GM19324 (cell line): ENCODE measurements at regions not wholly inside any gene's neighbourhood (a gene's known extent, or its start where the extent isn't known, plus 50 kb on each side); places are given as distances from the start of the nearest gene placed in this dataset.
A peak's percentile ranks its signal among the peaks of the same experiment; 100 is the strongest.

ENCODE experiments used
- ATAC-seq: cut with Tn5 transposase; IDR thresholded peaks from one replicate; pipeline ENCODE4 v1.9.1; 2021; ENCODE audit warnings: mild to moderate bottlenecking, moderate library complexity; ENCODE audit not compliant: unreplicated experiment, low FRiP score

DNA sequence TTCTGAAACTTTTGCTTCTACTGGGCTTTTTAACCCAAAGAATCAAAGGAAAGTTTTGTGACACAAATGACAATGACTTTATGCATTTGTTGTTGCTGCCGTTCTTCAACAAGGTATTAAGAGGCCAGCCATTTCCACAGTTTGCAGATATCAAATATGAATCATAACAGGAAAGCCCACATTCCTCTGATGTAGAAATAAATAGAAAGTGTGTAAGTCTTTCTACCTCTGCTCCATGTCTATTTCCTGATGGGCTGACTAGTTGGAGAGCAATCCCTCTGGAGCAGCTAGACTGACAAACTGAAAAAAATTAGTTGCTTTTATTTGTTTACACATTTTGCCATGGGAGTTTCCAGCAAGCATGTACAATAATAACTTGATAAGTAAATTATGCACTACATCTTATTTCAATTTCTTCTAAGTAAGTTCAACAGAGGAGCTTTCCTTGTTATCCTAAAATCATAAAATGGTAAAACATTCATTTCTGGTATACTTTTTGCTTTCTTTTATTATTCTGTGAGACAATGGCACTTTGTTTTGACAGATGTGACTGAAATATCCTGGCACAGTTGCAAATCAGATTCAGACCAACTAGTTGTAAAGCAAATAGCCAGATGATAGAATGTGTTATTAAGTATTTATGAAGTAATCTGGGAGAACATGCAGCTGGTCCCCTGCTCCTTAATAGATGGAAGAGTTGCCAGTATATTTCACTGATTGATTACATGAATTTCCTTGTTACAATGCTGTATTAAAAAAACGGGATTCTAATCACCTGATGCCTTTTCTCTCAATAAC lies 266.7 kb downstream of the METTL4 start:
- ATAC-seq: no peak

DNA sequence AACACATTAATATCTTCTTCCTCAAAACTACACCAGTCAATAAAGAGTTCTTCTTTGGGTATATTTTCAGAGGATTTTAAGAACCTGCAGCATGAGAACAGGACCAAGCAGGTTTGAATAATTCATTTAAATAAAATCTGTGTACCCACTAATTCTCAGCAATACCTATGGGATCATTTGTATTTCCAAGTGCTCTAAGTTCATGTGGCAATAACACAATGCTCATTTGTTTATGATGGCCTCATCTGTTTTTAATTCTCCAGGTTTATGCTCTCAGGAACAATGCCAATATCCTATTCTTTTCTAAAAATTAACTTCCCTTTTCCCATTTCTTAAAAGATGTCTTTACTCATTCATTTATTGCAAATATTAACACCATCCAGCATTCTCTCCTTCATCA lies 264.7 kb downstream of the METTL4 start:
- ATAC-seq: no peak

DNA sequence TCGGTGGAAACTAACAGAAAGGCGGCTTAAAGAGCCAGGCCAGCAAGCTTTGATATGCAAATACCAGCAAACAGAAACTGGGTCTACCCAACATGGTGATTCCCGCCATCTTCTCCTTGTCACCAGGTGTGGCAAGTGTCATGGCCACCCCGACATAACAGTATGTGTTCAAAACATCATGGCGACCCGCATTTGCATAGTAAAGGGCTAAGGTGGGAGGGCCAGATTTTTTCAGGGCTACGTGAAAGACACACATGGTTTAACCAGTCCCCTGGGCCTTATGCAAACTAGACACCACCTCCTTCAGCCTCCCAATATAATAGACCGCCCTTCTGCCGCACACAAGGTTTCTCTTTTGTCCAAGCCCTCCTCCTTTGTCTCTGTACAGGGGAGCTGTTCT lies 260.4 kb downstream of the METTL4 start:
- no peak for ATAC-seq

DNA sequence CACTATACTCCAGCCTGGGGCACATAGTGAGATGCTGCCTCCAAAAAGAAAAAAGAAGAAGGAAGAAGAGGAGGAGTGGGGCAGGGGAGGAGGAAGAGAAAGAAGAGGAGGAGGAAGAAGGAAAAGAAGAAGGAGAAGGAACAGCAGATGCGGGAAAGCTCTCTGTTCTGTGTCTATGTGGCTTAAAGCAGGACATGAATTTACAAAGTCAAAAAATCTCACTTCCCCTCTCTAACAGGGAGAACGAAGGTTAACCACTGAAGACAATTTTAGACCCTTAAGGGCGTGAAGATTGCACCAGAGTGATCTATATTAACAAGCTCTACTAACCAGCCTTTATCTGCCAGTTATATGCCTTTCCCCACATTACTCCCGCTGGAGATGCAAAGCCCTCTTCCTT lies 258.9 kb downstream of the METTL4 start:
- ATAC-seq: peak; percentile 88

DNA sequence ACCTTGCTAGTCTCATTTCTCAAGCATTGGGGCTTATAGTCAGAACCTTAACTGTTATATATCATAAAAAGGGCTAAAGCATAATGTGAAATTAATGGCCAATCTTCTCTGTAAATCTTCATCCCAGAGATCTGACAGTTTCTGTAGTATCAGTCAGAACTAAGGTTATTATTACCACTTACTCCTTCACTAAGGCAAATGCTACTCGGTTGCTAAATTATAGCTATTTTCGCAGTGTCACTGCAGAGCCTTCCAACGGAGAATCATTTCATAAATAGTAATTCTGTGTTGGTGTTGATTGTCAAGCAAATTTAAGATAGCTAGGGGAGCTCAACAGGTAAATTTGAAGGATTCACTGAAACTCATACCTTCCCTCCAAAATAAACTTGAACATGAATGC lies 258.0 kb downstream of the METTL4 start:
- no peak for ATAC-seq

DNA sequence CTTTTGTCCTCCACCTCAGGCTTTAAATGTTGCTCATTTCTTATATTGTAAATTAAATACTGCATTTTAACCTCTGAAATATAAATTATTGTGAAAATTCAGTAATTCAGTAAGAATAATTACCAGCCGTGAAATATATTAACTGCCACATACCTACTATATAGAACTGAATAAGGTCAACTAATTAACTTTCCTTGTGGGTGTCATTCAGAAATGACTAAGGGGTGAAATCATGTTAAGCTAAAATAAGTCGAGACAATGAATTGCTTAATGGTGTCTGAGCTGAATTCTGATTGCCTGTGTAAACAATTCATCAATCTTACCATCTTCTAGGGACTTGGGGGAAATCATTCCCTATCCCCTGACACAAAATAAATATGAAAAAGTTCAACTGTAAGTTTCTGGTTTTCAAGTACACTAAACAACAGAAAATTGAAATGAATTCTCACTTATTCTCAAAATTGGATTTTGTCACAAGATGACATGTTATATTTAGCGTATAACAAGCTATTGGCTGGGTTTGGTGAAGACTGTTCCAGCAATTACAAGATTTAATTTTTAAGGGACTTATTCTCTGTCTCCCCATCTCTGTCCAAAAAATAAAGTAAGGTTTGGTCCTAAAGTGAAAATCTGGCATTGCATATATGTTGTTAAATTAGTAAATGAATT lies 255.1 kb downstream of the METTL4 start:
- ATAC-seq: no peak

DNA sequence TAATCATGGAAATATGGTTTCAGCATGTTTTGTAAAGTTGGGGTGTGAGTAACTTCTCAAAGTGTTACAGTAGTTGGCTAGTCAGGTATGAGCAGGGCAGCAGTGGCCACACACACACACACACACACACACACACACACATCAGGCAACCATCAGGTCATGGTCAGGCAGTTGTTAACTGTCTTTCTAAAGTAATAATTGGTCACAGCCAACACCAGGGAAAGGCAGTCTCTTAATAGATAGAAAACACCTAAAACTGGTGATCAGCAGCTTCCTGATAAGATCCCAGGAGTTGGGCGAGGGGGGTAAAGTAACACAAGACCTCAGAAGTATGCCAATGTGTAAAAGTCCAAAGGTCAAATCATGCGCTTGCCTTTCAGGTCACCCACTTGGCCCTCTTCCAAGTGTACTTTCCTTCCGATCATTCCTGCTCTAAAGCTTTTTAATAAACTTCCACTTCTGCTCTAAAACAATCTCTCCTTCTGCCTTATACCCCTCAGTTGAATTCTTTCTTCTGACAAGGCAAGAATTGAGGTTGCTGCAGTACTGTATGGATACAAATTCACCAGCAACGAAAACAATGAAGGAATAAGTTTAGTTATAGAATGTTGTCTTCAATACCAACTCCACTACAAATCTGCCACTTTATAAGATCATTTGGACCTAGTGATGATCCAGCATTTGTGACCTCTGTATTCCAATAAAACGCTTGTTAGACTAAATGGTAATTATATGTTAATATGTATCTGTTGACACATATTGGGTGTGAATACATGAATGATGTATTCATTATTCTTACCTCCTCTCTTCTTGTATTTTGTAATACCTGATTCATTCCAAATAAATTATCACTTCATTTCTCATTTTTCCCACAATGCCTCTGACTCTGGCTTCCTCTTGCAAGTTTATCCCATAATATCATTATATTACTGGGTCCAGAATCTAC lies 254.3 kb downstream of the METTL4 start:
- ATAC-seq: no peak

DNA sequence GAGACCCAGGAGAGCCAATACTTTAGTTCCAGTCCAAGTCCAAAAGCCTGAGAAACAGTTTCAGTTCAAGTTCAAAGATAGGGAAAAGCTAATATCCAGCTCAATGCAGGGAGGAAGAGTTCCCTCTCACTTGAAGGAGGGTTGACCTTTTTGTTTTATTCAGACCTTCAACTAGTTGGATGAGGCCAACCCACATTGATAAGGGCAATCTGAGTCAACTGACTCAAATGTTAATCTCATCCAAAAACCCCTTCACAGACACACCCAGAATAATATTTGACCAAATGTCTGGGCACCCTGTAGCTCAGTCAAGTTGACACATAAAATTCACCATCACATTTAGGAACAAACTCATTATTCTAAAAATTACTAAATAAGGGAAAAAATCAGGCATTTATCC lies 246.8 kb downstream of the METTL4 start:
- ATAC-seq: no peak

DNA sequence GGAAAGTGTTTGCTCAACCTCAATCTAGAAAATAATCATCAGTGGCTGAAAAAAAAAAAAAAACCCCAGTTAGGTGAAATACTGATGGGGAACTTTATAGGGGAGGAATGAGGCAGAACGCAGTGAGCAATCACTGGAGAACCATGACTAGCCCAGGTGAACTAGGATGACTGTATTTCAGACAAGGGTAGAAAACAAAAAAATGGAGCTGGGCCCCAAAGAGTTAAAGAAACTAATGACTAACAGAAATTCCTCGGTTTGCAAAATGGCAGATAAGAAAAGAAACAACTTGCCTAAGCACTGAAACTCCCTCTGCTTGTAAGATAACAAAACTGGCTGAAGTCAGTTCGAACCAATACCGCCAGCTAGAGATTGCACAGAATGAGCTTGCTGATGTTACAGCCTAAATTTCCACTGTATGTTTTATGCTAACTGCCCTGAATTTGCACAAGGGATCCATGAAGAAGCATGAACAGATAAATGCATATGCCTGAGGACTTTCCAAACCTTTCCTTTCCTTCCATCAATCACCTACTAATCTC lies 245.9 kb downstream of the METTL4 start:
- ATAC-seq: no peak

DNA sequence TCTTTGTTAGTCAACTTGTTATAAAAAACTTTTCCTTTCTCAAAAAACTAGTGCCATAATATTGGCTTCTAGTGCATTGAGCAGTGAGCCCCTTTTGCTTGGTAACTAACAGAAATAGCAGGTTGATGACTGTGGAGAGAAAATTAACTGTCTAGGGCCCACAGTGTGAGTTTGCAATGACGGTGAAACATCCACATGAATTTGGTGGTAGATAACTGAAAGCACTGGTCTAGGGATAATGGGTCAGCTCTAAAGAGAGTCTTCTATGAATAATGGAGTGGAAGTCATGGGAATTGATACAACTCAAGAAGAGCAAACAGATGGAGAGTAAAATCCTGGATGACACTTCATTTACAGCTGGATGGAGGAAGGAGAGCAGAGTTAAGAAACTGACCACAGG lies 245.4 kb downstream of the METTL4 start:
- ATAC-seq: no peak

DNA sequence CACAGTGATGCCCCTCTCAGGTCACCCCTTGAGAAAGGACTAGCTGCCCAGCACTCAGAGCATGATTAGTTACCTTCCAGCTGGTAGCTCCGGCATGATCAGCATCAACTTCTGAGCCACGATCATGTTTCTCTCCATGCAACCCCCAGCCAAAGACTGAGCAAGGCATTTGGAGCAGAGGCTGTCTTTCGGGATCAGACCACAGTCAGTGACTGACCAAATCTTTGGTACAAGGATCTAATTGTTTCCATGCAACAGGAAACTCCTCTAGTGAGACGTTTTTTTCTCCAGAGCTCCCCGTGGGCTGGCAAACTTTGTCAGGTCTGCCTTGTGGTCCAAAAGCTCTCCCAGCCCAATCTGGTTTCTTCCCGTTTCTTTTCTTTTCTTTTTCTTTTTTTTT lies 244.3 kb downstream of the METTL4 start:
- no peak for ATAC-seq

DNA sequence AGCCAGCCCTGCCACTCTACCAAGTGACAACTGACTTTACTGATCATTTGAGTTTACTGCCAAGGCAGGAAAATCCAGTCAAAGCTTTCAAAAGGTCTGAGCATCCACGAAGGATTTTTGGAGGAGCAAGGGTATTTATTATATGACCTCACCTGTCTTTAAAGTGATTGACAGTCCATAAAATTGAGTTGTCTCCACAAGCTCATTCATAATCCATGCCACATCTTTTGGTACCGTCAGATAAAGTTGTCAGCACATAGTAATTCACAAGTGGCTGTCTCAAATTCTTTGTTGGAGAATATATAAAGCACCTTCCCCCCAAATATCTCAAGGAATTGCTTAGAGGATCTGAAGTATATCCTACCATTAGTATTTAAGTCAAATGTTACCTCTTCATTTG lies 240.5 kb downstream of the METTL4 start:
- ATAC-seq: no peak

DNA sequence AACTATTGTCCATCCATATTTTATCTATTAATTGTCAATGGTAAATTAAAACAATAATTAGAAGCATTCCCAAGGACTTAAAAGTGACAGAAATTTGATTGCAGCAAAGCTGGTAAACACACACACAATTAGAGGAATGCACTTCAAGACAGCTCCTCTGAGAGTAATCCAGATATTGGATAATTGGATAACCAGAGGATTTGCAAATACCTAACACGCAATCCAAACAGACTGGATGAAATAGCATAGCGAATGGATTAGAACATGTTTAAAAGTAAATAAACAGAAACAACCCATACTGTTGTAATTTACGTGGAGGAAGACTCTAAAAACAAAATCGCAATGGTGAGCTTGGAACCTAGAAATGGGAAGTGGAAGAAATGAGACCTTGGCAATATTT lies 239.8 kb downstream of the METTL4 start:
- no peak for ATAC-seq

DNA sequence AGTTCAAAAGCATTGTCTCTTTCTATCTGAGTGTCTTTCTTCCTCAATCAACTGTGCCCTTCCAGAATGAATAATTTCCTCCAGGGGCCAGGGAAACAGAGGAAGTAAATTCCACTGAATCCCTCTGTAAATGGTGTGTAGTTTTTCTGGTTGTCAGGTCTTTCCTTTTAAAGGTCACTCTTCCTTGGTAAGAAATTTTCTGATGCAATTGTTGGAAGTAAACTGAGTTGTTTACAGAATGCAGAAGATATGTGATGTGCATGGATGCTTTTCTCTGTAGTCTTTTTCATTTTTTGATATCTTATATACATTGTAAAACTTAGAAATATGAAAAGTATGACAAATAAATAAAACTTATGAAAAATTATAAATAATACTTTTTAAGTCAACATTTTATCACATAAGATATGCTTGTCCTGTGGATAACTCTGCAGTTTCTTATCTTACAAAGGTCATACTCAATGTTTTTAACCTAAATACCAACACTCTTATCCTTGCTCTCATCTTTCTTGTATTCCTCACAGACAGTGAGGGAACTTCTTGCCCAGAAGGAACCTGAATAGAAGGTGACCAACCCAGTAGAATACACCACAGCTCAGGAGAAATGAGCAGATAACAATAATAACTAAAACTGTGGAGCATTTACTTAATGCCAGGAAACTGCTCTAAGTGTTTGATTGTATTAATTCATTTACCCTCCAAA lies 234.5 kb downstream of the METTL4 start:
- ATAC-seq: no peak

DNA sequence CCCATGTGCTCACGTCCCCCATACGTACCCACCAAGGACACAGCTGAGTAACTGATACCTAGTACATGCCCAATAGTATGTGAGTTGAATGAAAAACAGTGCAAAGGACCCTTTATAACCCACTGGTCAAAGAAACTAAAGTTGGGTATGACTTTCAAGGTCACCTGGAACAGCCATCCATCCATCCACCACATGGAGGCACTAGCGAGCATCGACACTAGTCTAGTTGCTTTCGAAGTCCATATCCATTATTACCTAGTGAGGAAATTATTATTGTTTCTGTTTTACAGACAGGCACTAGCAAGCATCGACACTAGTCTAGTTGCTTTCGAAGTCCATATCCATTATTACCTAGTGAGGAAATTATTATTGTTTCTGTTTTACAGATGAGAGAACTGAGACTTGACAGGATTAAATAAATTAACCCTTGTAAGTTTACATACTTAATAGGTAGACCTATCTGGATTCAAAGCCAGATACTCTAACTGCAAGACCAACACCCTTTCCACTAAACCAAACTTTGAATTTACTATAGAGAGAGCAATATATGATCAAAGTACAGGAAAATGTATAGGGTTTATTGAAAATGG lies 233.7 kb downstream of the METTL4 start:
- ATAC-seq: peak; percentile 84

DNA sequence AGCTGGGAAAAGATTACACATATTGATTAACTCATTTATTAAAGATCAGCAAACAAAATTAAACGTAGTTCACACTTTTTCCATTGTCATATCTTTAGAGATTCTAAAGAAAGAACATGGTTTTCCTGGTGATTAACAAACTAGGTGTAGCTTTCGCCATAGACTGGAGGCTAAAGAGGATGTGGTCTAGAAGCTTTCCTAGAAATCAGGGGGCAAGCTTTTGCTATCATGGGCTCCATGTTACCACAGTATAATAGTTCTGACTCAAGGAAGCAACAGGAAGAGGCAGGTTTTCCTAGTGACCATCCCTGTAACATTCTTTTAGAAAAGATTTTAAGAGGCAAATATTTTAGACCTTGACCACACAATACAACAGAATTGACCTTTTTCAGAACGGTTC lies 232.7 kb downstream of the METTL4 start:
- no peak for ATAC-seq

DNA sequence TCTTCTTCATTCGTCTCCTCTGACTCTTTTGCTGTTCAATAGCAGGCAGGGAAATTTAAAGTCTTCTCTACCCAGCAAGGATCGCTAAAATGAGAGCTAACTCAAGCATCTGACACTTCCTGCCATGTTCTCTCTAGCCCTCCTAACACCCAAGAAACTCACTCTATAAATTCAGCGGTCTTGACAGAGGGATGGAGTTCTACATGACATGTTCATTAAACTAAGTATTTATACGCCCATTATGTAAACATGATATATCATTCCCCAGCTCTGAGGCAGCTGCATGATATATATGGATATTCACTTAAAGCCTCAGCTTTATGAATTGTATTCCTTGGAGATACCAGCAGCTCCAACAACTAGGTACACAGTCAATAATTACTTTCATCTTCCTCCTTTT lies 231.0 kb downstream of the METTL4 start:
- no peak for ATAC-seq

DNA sequence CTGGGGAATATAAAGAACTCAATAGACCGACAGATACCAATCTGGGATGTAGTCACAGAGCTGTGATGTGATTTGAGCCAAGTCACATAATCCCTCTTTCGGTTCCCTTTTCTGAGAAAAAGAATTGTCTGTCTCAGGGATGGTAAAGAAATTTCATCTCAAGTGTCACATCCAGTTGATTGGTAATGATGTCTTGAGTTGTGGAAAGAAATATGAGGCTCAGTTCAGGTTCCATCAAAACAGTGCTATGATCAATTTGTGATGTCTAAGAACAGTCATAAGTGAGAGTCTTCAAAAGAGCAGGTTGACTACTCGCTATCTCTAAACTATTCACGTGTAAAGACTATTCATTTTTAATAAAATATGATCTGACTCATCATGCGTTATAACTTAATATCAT lies 223.3 kb downstream of the METTL4 start:
- no peak for ATAC-seq

DNA sequence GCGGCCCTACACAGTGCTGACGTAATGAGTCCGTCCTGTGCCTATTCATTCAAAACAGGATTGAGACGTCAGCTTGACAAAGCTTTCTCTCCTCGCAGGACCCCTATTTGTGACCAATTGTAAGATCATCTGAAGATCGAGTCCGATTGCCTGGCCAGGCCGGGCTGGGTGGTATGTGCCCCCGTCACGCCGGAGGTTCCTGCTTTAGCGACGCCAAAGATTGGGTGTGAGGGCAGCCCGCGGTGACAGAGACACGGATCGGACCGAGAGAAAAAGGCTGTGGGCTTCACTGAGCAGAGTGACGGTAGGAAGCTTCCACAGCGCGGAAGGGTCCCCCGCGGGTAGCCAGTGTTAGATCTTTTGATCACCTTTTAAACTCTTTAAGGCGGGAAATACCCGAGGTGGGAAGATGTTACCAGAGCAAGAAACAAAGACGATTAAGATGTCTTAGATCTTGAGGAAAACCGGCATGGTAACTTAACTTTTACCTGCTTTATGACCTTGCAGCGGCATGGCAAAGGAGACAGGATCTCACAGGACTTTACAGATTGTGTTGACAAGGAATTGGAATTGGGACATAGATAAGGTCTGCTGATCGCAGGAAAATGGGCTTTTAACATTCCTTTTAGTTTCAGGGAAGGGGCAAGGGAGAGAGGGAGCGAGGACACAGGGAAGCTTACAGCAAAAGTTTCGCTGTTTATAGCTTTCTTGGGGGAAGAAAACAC lies 220.0 kb downstream of the METTL4 start:
- no peak for ATAC-seq
